ENCODE measurements at regions not wholly inside any gene's neighbourhood (a gene's known extent, or its start where the extent isn't known, plus 50 kb on each side); places are given as distances from the start of the nearest gene placed in this dataset.

DNA sequence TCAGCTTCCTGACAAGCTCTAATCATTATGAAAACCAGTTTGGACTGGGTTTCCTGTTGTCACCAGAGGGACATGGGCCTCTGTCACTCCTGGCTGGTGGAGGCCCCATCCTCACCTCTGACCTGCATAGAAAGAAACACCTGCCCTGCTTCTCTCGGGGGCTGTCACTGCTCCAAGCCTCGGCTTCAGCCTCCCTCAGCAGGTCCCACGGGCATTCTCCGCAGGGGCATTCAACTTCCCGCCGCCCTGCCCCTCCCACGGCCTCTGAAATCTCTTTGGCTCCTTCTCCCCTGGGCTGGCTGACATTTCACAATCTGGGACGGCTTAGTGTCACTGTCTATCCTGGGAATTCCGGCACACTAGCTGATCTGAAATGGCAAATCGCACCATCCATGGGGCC is 257.9 kb downstream of the CTTN start:
- TF ChIP-seq POLR2A (IDR thresholded peaks at IDR 0.05; ENCODE audit: low read length) (no peak), GATA1 (IDR thresholded peaks at IDR 0.05; ENCODE audit: low read depth, low read length) (no peak)

All from erythroblast (primary cell).